Hematopoietic multipotent progenitor cell treated with erythropoietin and hydrocortisone succinate and interleukin-3 and kit ligand, for 4 days (in vitro differentiated cells): ENCODE measurements at regions not wholly inside any gene's neighbourhood (a gene's known extent, or its start where the extent isn't known, plus 50 kb on each side); places are given as distances from the start of the nearest gene placed in this dataset.
A peak's percentile ranks its signal among the peaks of the same experiment; 100 is the strongest.
"Not testable (repeated sequence)": the region's sequence is repeated elsewhere in the genome, so short reads cannot be mapped to it uniquely, and the experiment has no call there.

Experiments used
- DNase-seq: peaks from one replicate; pipeline ENCODE4 v3.0.0-alpha.2; 2015

- DNase-seq, result no peak
These were observed 90.9 kb upstream of the RUNX3 start for GRCh38 chr1:25020851-25021590.

- DNase-seq, result peak; percentile 60
These were observed 90.2 kb upstream of the RUNX3 start for GRCh38 chr1:25020173-25020845.

GRCh38 chr1:25019337-25020172, 89.5 kb upstream of the RUNX3 start:
- DNase-seq, result no peak

GRCh38 chr1:25018943-25019336, 88.9 kb upstream of the RUNX3 start:
- DNase-seq, result no peak

- DNase-seq, result no peak
These were observed 88.1 kb upstream of the RUNX3 start for GRCh38 chr1:25018110-25018735.

- no peak for DNase-seq
These were observed 87.5 kb upstream of the RUNX3 start for GRCh38 chr1:25017436-25018109.

- no peak for DNase-seq
These were observed 83.2 kb upstream of the RUNX3 start for GRCh38 chr1:25012966-25013962.

GRCh38 chr1:25011943-25012638, 82.0 kb upstream of the RUNX3 start:
- DNase-seq, result no peak

GRCh38 chr1:25011275-25011674, 81.2 kb upstream of the RUNX3 start:
- DNase-seq, result no peak

GRCh38 chr1:25009671-25010262, 79.7 kb upstream of the RUNX3 start:
- DNase-seq, result peak; percentile 41

- no peak for DNase-seq
These were observed 78.1 kb upstream of the RUNX3 start for GRCh38 chr1:25008192-25008485.

- not testable (repeated sequence) for DNase-seq
These were observed 77.5 kb upstream of the RUNX3 start for GRCh38 chr1:25007390-25008191.

- DNase-seq, result no peak
These were observed 76.7 kb upstream of the RUNX3 start for GRCh38 chr1:25006770-25007169.

- no peak for DNase-seq
These were observed 74.3 kb upstream of the RUNX3 start for GRCh38 chr1:25004355-25004754.

GRCh38 chr1:25003457-25004190, 73.5 kb upstream of the RUNX3 start:
- DNase-seq, result no peak

- DNase-seq, result no peak
These were observed 72.9 kb upstream of the RUNX3 start for GRCh38 chr1:25003000-25003399.

- no peak for DNase-seq
These were observed 71.2 kb upstream of the RUNX3 start for GRCh38 chr1:25001125-25001915.

- no peak for DNase-seq
These were observed 69.8 kb upstream of the RUNX3 start for GRCh38 chr1:24999906-25000305.
